ENCODE measurements at regions not wholly inside any gene's neighbourhood (a gene's known extent, or its start where the extent isn't known, plus 50 kb on each side); places are given as distances from the start of the nearest gene placed in this dataset.

DNA sequence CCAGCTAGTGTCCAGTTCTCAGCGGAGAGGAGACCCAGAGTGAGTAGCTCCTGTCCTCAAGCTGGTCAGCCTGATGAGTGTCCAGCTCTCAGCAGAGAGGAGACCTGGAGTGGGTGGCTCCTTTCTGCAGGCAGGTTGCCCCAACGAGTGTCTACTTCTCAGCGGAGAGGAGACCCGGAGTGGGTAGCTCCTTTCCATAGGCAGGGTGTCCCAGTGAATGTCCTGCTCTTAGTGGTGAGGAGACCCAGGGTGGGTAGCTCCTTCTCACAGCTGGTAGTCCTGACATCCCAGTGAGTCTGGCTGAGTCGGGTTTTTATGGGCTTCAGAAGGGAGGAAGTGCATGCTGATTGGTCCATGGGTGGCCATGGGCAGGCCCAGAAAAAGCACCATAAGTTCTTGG is 55.7 kb upstream of the NUDT6 start:
- TF ChIP-seq, protein P1, sequence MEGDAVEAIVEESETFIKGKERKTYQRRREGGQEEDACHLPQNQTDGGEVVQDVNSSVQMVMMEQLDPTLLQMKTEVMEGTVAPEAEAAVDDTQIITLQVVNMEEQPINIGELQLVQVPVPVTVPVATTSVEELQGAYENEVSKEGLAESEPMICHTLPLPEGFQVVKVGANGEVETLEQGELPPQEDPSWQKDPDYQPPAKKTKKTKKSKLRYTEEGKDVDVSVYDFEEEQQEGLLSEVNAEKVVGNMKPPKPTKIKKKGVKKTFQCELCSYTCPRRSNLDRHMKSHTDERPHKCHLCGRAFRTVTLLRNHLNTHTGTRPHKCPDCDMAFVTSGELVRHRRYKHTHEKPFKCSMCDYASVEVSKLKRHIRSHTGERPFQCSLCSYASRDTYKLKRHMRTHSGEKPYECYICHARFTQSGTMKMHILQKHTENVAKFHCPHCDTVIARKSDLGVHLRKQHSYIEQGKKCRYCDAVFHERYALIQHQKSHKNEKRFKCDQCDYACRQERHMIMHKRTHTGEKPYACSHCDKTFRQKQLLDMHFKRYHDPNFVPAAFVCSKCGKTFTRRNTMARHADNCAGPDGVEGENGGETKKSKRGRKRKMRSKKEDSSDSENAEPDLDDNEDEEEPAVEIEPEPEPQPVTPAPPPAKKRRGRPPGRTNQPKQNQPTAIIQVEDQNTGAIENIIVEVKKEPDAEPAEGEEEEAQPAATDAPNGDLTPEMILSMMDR (IDR thresholded peaks at IDR 0.05; ENCODE audit: low read depth, low read length), result no peak
- no peak for TF ChIP-seq EZH2phosphoT487 (IDR thresholded peaks at IDR 0.05; ENCODE audit: low read depth)
